Upper lobe of left lung (tissue), 4 donors: ENCODE measurements at regions not wholly inside any gene's neighbourhood (a gene's known extent, or its start where the extent isn't known, plus 50 kb on each side); places are given as distances from the start of the nearest gene placed in this dataset.

Experiments
- CTCF ChIP-seq, 6 experiments: fragments of 450-650 bp in 4 of 6; fragments of 200-600 bp in 2 of 6; sonication (generic) in 2 of 6; IDR thresholded peaks; one replicate each; pipeline ENCODE4 v1.5.1; 2016 to 2019; ENCODE audit warnings: antibody characterized with exemption in 6 of 6
- POLR2A ChIP-seq, 4 donors: fragments of 450-650 bp; IDR thresholded peaks; one replicate each; pipeline ENCODE4 v1.5.1; 2016 to 2017; ENCODE audit warnings: antibody characterized with exemption in 4 of 4, mild to moderate bottlenecking in 2 of 4

- TF ChIP-seq CTCF (IDR thresholded peaks at IDR 0.05), result no peak
- TF ChIP-seq POLR2A (IDR thresholded peaks at IDR 0.05), result no peak
These were observed 494.3 kb downstream of the STK39 start for GRCh38 chr2:167753142-167753541.
